ENCODE measurements at regions not wholly inside any gene's neighbourhood (a gene's known extent, or its start where the extent isn't known, plus 50 kb on each side); places are given as distances from the start of the nearest gene placed in this dataset.
A peak's percentile ranks its signal among the peaks of the same experiment; 100 is the strongest.

GRCh38 chr1:191174298-191174697, 696.6 kb upstream of the BRINP3 start:
- H4K20me1 ChIP-seq (ENCODE audit: insufficient read depth, low read length) = no peaks in the 10 kb centered on the region
- no peaks in the 10 kb centered on the region for H3K9me3 ChIP-seq (ENCODE audit: low read length)
- peaks cover 30% of the 10 kb centered on the region for H3K4me1 ChIP-seq (ENCODE audit: insufficient read depth, low read length, poor library complexity, severe bottlenecking)
- peak overlapping the region; percentile 52 for H3K27ac ChIP-seq (ENCODE audit: low read depth, low read length, poor library complexity, severe bottlenecking)
- peak overlapping the region; percentile 67 for H3K4me2 ChIP-seq (ENCODE audit: low read length)
- H3K9me2 ChIP-seq (ENCODE audit: insufficient read depth, low read length) = no peaks in the 10 kb centered on the region
- peak overlapping the region; percentile 38 for H3K4me3 ChIP-seq (ENCODE audit: low read depth, low read length, poor library complexity, severe bottlenecking)
- POLR2A ChIA-PET = interaction anchor here (0.6 to 1.3 kb wide), 5 partner anchors 11 to 1622 kb away, joined by 3 to 7 read pairs (median 5); no protein-coding TSS in a partner anchor
- TF ChIP-seq, protein P1, sequence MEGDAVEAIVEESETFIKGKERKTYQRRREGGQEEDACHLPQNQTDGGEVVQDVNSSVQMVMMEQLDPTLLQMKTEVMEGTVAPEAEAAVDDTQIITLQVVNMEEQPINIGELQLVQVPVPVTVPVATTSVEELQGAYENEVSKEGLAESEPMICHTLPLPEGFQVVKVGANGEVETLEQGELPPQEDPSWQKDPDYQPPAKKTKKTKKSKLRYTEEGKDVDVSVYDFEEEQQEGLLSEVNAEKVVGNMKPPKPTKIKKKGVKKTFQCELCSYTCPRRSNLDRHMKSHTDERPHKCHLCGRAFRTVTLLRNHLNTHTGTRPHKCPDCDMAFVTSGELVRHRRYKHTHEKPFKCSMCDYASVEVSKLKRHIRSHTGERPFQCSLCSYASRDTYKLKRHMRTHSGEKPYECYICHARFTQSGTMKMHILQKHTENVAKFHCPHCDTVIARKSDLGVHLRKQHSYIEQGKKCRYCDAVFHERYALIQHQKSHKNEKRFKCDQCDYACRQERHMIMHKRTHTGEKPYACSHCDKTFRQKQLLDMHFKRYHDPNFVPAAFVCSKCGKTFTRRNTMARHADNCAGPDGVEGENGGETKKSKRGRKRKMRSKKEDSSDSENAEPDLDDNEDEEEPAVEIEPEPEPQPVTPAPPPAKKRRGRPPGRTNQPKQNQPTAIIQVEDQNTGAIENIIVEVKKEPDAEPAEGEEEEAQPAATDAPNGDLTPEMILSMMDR (conservative IDR thresholded peaks at IDR 0.05; ENCODE audit: low read length) = no peak
- no TSS peak for BruUV-seq (replicated peaks)
- no peaks in the 10 kb centered on the region for H3K79me2 ChIP-seq (ENCODE audit: insufficient read depth, low read depth, low read length)
- intact Hi-C loops (cut with micrococcal nuclease; ENCODE audit: unreplicated experiment) = no loop called here
- CTCF ChIA-PET (ENCODE audit: unreplicated experiment) = no interaction called here
- DNase-seq (ENCODE audit: low spot score) = peak; percentile 71
- H3K36me3 ChIP-seq (ENCODE audit: insufficient read depth, low read length) = no peaks in the 10 kb centered on the region
- H2AFZ ChIP-seq (ENCODE audit: low read length) = peak overlapping the region; percentile 98

DNA sequence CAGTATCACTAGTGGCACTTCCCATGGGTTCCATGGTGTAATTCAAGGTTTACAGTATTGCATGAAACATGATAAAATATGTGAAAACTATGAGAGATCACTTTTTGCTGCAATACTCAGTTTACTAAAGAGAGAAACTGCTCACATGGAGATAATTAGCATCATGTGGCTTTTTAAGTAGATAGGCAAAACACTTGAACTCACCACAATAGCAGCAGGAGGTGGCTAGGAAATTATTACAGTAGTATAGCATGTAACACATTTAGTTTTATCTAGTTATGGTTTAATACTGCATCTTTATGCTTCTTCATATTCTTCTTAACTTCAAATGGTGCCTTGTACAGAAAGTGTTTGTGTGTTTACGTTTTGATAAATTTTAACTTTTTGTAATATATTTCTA, 698.5 kb upstream of the BRINP3 start:
- POLR2A ChIA-PET = no interaction called here
- BruUV-seq (replicated peaks) = no TSS peak
- no peaks in the 10 kb centered on the region for H3K36me3 ChIP-seq (ENCODE audit: insufficient read depth, low read length)
- no peak for DNase-seq (ENCODE audit: low spot score)
- peak overlapping the region; percentile 67; the same call in 1 of the 2 replicates for H3K4me2 ChIP-seq (ENCODE audit: low read length)
- H4K20me1 ChIP-seq (ENCODE audit: insufficient read depth, low read length) = no peaks in the 10 kb centered on the region
- CTCF ChIA-PET (ENCODE audit: unreplicated experiment) = no interaction called here
- H3K9me2 ChIP-seq (ENCODE audit: insufficient read depth, low read length) = no peaks in the 10 kb centered on the region
- H2AFZ ChIP-seq (ENCODE audit: low read length) = peak overlapping the region; percentile 98
- H3K27ac ChIP-seq (ENCODE audit: low read depth, low read length, poor library complexity, severe bottlenecking) = no peak overlapping the region
- no peak for TF ChIP-seq EZH2phosphoT487 (IDR thresholded peaks at IDR 0.05; ENCODE audit: borderline replicate concordance, low read depth, low read length)
- TF ChIP-seq, protein P1 (conservative IDR thresholded peaks at IDR 0.05; ENCODE audit: low read length) = no peak
- no peaks in the 10 kb centered on the region for H3K79me2 ChIP-seq (ENCODE audit: insufficient read depth, low read depth, low read length)
- no peaks in the 10 kb centered on the region for H3K9me3 ChIP-seq (ENCODE audit: low read length)
- intact Hi-C loops (cut with micrococcal nuclease; ENCODE audit: unreplicated experiment) = no loop called here
- H3K4me1 ChIP-seq (ENCODE audit: insufficient read depth, low read length, poor library complexity, severe bottlenecking) = peaks cover 39% of the 10 kb centered on the region
- H3K4me3 ChIP-seq (ENCODE audit: low read depth, low read length, poor library complexity, severe bottlenecking) = no peak overlapping the region

- no peak for TF ChIP-seq EZH2phosphoT487 (IDR thresholded peaks at IDR 0.05; ENCODE audit: borderline replicate concordance, low read depth, low read length)
- TF ChIP-seq, protein P1 (conservative IDR thresholded peaks at IDR 0.05; ENCODE audit: low read length) = no peak
- no peaks in the 10 kb centered on the region for H3K36me3 ChIP-seq (ENCODE audit: insufficient read depth, low read length)
- H3K4me3 ChIP-seq (ENCODE audit: low read depth, low read length, poor library complexity, severe bottlenecking) = no peak overlapping the region
- no TSS peak for BruUV-seq (replicated peaks)
- peaks cover 8% of the 10 kb centered on the region for H3K4me1 ChIP-seq (ENCODE audit: insufficient read depth, low read length, poor library complexity, severe bottlenecking)
- H3K9me2 ChIP-seq (ENCODE audit: insufficient read depth, low read length) = no peaks in the 10 kb centered on the region
- peak overlapping the region; percentile 13; the same call in 1 of the 2 replicates for H3K4me2 ChIP-seq (ENCODE audit: low read length)
- H3K27ac ChIP-seq (ENCODE audit: low read depth, low read length, poor library complexity, severe bottlenecking) = no peak overlapping the region
- no peaks in the 10 kb centered on the region for H3K9me3 ChIP-seq (ENCODE audit: low read length)
- H2AFZ ChIP-seq (ENCODE audit: low read length) = peak overlapping the region; percentile 61
- no peaks in the 10 kb centered on the region for H3K79me2 ChIP-seq (ENCODE audit: insufficient read depth, low read depth, low read length)
- POLR2A ChIA-PET = no interaction called here
- no peak for DNase-seq (ENCODE audit: low spot score)
- intact Hi-C loops (cut with micrococcal nuclease; ENCODE audit: unreplicated experiment) = no loop called here
- H4K20me1 ChIP-seq (ENCODE audit: insufficient read depth, low read length) = no peaks in the 10 kb centered on the region
- CTCF ChIA-PET (ENCODE audit: unreplicated experiment) = no interaction called here
Measured at GRCh38 chr1:191206513-191207207, 729.0 kb upstream of the BRINP3 start.

All from OCI-LY7 (cell line).